GM20000 (cell line): ENCODE measurements at regions not wholly inside any gene's neighbourhood (a gene's known extent, or its start where the extent isn't known, plus 50 kb on each side); places are given as distances from the start of the nearest gene placed in this dataset.

Experiments used
- DNase-seq: peaks from one replicate; pipeline ENCODE4 v3.0.0; 2012; ENCODE audit warnings: low spot score
- CTCF ChIP-seq: IDR thresholded peaks from 2 replicates; pipeline ENCODE4 v1.5.1; 2012; ENCODE audit warnings: mild to moderate bottlenecking, control low read depth; ENCODE audit errors: extremely low read depth, missing control alignments

DNA sequence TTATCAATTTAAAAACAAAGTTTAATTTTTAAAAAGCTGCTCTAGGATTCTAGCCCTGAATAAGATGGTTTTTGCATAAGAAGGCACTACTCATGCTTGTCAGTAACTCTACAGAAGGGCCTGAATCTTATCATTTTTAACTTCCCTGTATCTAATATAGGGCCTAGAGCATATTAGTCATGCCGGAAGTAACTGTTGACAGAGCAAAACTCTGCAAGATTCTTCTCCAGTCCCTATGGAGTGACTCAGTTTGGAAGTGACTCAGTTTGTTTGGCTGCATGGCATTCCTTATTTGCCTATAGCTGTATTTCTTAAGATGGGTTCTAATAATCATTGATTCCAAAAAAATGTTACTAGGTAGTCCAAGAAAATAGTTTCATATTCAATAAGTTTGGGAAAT is 431.8 kb upstream of the HTR2C start:
- no peak for DNase-seq

DNA sequence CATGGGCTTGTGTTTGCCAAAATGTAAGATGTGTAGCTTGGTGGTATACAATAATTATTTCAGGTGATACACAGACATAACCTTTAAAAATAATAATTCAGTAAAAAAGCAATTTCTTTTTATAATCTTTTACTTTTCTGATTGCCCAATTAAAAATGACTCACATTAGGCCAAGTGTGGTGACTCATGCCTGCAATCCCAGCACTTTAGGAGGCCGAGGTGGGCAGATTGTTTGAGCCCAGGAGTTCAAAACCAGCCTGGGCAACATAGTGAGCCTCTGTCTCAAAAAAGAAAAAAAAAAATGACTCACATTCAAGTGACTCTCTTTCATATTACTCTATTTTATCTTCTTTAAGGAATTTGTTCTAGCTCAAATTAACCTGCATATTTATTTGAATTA is 449.4 kb upstream of the HTR2C start:
- TF ChIP-seq CTCF, result no peak
- DNase-seq, result no peak

More for the DNA sequence above, 431.8 kb upstream of the HTR2C start:
- TF ChIP-seq CTCF, result no peak

- DNase-seq, result no peak
- no peak for TF ChIP-seq CTCF
Observed at GRCh38 chrX:114127411-114128025, 456.4 kb upstream of the HTR2C start.

- no peak for DNase-seq
- no peak for TF ChIP-seq CTCF
Observed at GRCh38 chrX:114127005-114127404, 456.9 kb upstream of the HTR2C start.

- TF ChIP-seq CTCF, result no peak
Observed at GRCh38 chrX:114101081-114101480, 482.8 kb upstream of the HTR2C start.

GRCh38 chrX:114097866-114098265 is 486.0 kb upstream of the HTR2C start:
- no peak for DNase-seq
- TF ChIP-seq CTCF, result no peak

More at GRCh38 chrX:114101081-114101480, 482.8 kb upstream of the HTR2C start:
- DNase-seq, result no peak

DNA sequence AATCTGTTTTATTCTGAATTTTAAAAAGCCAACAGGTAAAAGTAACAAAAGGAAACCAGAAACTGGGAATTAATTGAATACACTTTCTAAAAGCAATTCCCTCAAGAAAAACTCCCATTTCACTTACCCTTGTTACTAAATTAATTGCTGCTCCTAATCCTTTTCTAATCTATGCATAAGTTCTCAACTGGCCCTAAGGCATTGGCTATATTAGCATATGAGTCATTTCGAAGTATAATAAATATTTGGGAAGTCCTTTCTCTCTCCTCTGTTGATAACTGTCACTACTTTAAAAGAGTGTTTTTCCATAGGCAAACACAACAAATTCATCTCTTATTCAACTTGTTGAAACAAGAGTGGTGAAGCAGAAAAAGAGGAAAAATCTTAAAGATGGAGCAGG is 486.5 kb upstream of the HTR2C start:
- no peak for DNase-seq
- TF ChIP-seq CTCF, result no peak
